ENCODE measurements at regions not wholly inside any gene's neighbourhood (a gene's known extent, or its start where the extent isn't known, plus 50 kb on each side); places are given as distances from the start of the nearest gene placed in this dataset.

- TF ChIP-seq CTCF (IDR thresholded peaks at IDR 0.05): no peak
- TF ChIP-seq POLR2AphosphoS5 (IDR thresholded peaks at IDR 0.05): no peak
- no peak for TF ChIP-seq POLR2A (IDR thresholded peaks at IDR 0.05)
Measured at GRCh38 chr5:38710627-38711026, 135.2 kb upstream of the OSMR start.

All from breast epithelium (tissue), 3 donors.